ENCODE measurements at regions not wholly inside any gene's neighbourhood (a gene's known extent, or its start where the extent isn't known, plus 50 kb on each side); places are given as distances from the start of the nearest gene placed in this dataset.
A peak's percentile ranks its signal among the peaks of the same experiment; 100 is the strongest.

- H3K79me2 ChIP-seq = no peaks in the 10 kb centered on the region
- peaks cover 2% of the 10 kb centered on the region for H4K20me1 ChIP-seq (ENCODE audit: insufficient read depth, poor library complexity, severe bottlenecking)
- WGBS (ENCODE audit: low lambda C conversion rate, missing lambda C conversion rate) = 90% methylated on average over 3 of the region's 3 CpGs
- H3K4me2 ChIP-seq = no peak overlapping the region
- no peaks in the 10 kb centered on the region for H3K27me3 ChIP-seq
- H3K4me3 ChIP-seq = no peak overlapping the region
- no peak for DNase-seq (ENCODE audit: low spot score)
- no peaks in the 10 kb centered on the region for H3K4me1 ChIP-seq (ENCODE audit: insufficient read depth)
- no peak for TF ChIP-seq EZH2phosphoT487 (IDR thresholded peaks at IDR 0.05; ENCODE audit: low read depth, severe bottlenecking, unreplicated experiment)
- TF ChIP-seq EZH2 (IDR thresholded peaks at IDR 0.05; ENCODE audit: borderline replicate concordance) = no peak
- TF ChIP-seq CTCF (IDR thresholded peaks at IDR 0.05; ENCODE audit: poor library complexity) = no peak
- no peaks in the 10 kb centered on the region for H3K36me3 ChIP-seq (replicated peaks; ENCODE audit: insufficient read depth, low read depth)
- no peaks in the 10 kb centered on the region for H3K9me2 ChIP-seq (replicated peaks; ENCODE audit: insufficient read depth)
- H2AFZ ChIP-seq = no peak overlapping the region
- no peaks in the 10 kb centered on the region for H3K9me3 ChIP-seq (ENCODE audit: low read depth)
- no peak overlapping the region for H3K27ac ChIP-seq
Measured at GRCh38 chr3:40765884-40766283, 241.1 kb downstream of the ZNF621 start.

GRCh38 chr3:40766396-40766795 lies 241.6 kb downstream of the ZNF621 start:
- Histone ChIP-seq H4K20me1 (ENCODE audit: insufficient read depth, poor library complexity, severe bottlenecking) (peaks cover 2% of the 10 kb centered on the region), H3K4me3 (no peak overlapping the region), H3K36me3 (replicated peaks; ENCODE audit: insufficient read depth, low read depth) (no peaks in the 10 kb centered on the region), H3K79me2 (no peaks in the 10 kb centered on the region), H3K4me2 (no peak overlapping the region), H3K27ac (no peak overlapping the region), H3K27me3 (no peaks in the 10 kb centered on the region), H3K4me1 (ENCODE audit: insufficient read depth) (no peaks in the 10 kb centered on the region), H2AFZ (no peak overlapping the region), H3K9me3 (ENCODE audit: low read depth) (no peaks in the 10 kb centered on the region), H3K9me2 (replicated peaks; ENCODE audit: insufficient read depth) (no peaks in the 10 kb centered on the region)
- TF ChIP-seq CTCF (IDR thresholded peaks at IDR 0.05; ENCODE audit: poor library complexity) (no peak), EZH2 (IDR thresholded peaks at IDR 0.05; ENCODE audit: borderline replicate concordance) (no peak), EZH2phosphoT487 (IDR thresholded peaks at IDR 0.05; ENCODE audit: low read depth, severe bottlenecking, unreplicated experiment) (no peak)
- DNase-seq (ENCODE audit: low spot score) = no peak
- WGBS (ENCODE audit: low lambda C conversion rate, missing lambda C conversion rate) = 97% methylated on average over 2 of the region's 2 CpGs

- Histone ChIP-seq H3K27me3 (no peaks in the 10 kb centered on the region), H3K4me3 (no peak overlapping the region), H3K27ac (peak overlapping the region; percentile 65), H3K4me1 (ENCODE audit: insufficient read depth) (no peaks in the 10 kb centered on the region), H3K79me2 (no peaks in the 10 kb centered on the region), H3K4me2 (peak overlapping the region; percentile 28), H2AFZ (no peak overlapping the region), H3K36me3 (replicated peaks; ENCODE audit: insufficient read depth, low read depth) (no peaks in the 10 kb centered on the region), H3K9me3 (ENCODE audit: low read depth) (no peaks in the 10 kb centered on the region), H4K20me1 (ENCODE audit: insufficient read depth, poor library complexity, severe bottlenecking) (peaks cover 2% of the 10 kb centered on the region), H3K9me2 (replicated peaks; ENCODE audit: insufficient read depth) (no peaks in the 10 kb centered on the region)
- TF ChIP-seq EZH2 (IDR thresholded peaks at IDR 0.05; ENCODE audit: borderline replicate concordance) (no peak), CTCF (IDR thresholded peaks at IDR 0.05; ENCODE audit: poor library complexity) (no peak), EZH2phosphoT487 (IDR thresholded peaks at IDR 0.05; ENCODE audit: low read depth, severe bottlenecking, unreplicated experiment) (no peak)
- peak; percentile 30 for DNase-seq (ENCODE audit: low spot score)
- WGBS (ENCODE audit: low lambda C conversion rate, missing lambda C conversion rate) = 59% methylated on average over 4 of the region's 4 CpGs
Measured at GRCh38 chr3:40768046-40768445, 243.3 kb downstream of the ZNF621 start.

- Histone ChIP-seq H3K9me3 (ENCODE audit: low read depth) (no peaks in the 10 kb centered on the region), H3K4me3 (no peak overlapping the region), H3K79me2 (no peaks in the 10 kb centered on the region), H3K27me3 (no peaks in the 10 kb centered on the region), H3K27ac (peak overlapping the region; percentile 65), H2AFZ (no peak overlapping the region), H3K9me2 (replicated peaks; ENCODE audit: insufficient read depth) (no peaks in the 10 kb centered on the region), H4K20me1 (ENCODE audit: insufficient read depth, poor library complexity, severe bottlenecking) (peaks cover 2% of the 10 kb centered on the region), H3K4me1 (ENCODE audit: insufficient read depth) (no peaks in the 10 kb centered on the region), H3K4me2 (peak overlapping the region; percentile 28), H3K36me3 (replicated peaks; ENCODE audit: insufficient read depth, low read depth) (no peaks in the 10 kb centered on the region)
- TF ChIP-seq CTCF (IDR thresholded peaks at IDR 0.05; ENCODE audit: poor library complexity) (no peak), EZH2 (IDR thresholded peaks at IDR 0.05; ENCODE audit: borderline replicate concordance) (no peak), EZH2phosphoT487 (IDR thresholded peaks at IDR 0.05; ENCODE audit: low read depth, severe bottlenecking, unreplicated experiment) (no peak)
- 95% methylated on average over 1 of the region's 1 CpG for WGBS (ENCODE audit: low lambda C conversion rate, missing lambda C conversion rate)
- DNase-seq (ENCODE audit: low spot score) = peak; percentile 58
Measured at GRCh38 chr3:40768536-40768935, 243.8 kb downstream of the ZNF621 start.

Data from hepatocyte (in vitro differentiated cells).